Kidney (tissue), 13 donors: ENCODE measurements at regions not wholly inside any gene's neighbourhood (a gene's known extent, or its start where the extent isn't known, plus 50 kb on each side); places are given as distances from the start of the nearest gene placed in this dataset.

Experiments
- DNase-seq, 5 donors: peaks; one replicate each; pipeline ENCODE4 v3.0.0-alpha.2; 2013 to 2020
- FAIRE-seq: peaks from 2 replicates; lab custom pipeline; 2012; peaks lifted over from hg19 to GRCh38; lab: Jason Lieb, UNC
- H3K27ac ChIP-seq, 2 donors: one replicate each; pipeline ENCODE4 v1.7.0; 2013; ENCODE audit warnings: low read depth in 2 of 2, low read length in 2 of 2, inconsistent platforms in 1 of 2
- H3K27me3 ChIP-seq: one replicate; pipeline ENCODE4 v1.7.1; 2013; ENCODE audit warnings: low read length, inconsistent platforms; ENCODE audit not compliant: control insufficient read depth, insufficient read depth
- H3K36me3 ChIP-seq, 3 donors: one replicate each; pipeline versions ENCODE4 v1.7.0 to v1.7.1; 2013; ENCODE audit warnings: low read length in 3 of 3, control low read depth in 1 of 3, inconsistent platforms in 1 of 3; ENCODE audit not compliant: insufficient read depth in 3 of 3, control insufficient read depth in 2 of 3
- H3K4me1 ChIP-seq, 3 donors: one replicate each; pipeline versions ENCODE4 v1.7.0 to v1.7.1; 2013; ENCODE audit warnings: low read length in 3 of 3, inconsistent platforms in 1 of 3, low read depth in 1 of 3; ENCODE audit not compliant: control insufficient read depth in 2 of 3, insufficient read depth in 2 of 3
- H3K4me3 ChIP-seq, 3 donors: one replicate each; pipeline versions ENCODE4 v1.7.0 to v1.8.1; 2013; ENCODE audit warnings: low read length in 3 of 3, control low read depth in 1 of 3, inconsistent platforms in 1 of 3
- H3K9ac ChIP-seq, 3 donors: one replicate each; pipeline versions ENCODE4 v1.7.0 to v1.7.1; 2013; ENCODE audit warnings: low read length in 3 of 3, control low read depth in 1 of 3, inconsistent platforms in 1 of 3
- H3K9me3 ChIP-seq, 3 donors: one replicate each; pipeline versions ENCODE4 v1.7.0 to v1.7.1; 2013; ENCODE audit warnings: low read length in 3 of 3, control low read depth in 1 of 3, inconsistent platforms in 1 of 3; ENCODE audit not compliant: control insufficient read depth in 2 of 3, insufficient read depth in 1 of 3
- intact Hi-C: fragments of 100-400 bp; cut with DNase I; formaldehyde crosslinking; loops from one replicate; pipeline ENCODE4 v1.11.1; 2022
- TF ChIP-seq, protein P1 (sequence below): IDR thresholded peaks from 3 replicates; pipeline ENCODE4 v1.5.1; 2012; ENCODE audit warnings: mild to moderate bottlenecking, moderate library complexity, borderline replicate concordance; ENCODE audit not compliant: insufficient read depth; ENCODE audit errors: extremely low read depth
- donor health status: control.
- donor health status: control.
- donor health status: control.
- donor health status: control.
- donor health status: control.
- donor health status: DM: yes; HTN: yes; CAD: no.
- donor health status: Normal renal cell carcinoma (clear cell type).

DNA sequence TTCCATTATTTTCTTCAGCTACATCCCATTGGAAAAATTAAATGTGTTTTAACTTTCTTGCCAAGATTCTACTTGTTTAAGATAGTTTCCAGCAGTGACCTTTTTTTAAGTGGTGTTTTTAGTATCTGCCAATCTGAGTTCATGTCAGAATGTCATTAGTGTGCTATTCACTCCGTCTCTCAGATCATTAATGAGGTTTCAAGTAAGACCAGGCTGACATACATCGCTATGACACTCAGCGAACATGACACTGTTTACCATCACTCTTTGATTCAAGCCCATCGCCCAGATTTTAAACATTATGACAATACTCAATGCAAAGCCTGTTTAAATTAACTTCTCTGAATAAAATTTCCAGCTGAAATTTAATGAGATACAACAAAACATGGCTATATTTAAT, 272.0 kb upstream of the KYNU start:
- H3K36me3 ChIP-seq, result no peaks in the 10 kb centered on the region
- no peaks in the 10 kb centered on the region for H3K4me1 ChIP-seq
- intact Hi-C loops, result no loop called here
- TF ChIP-seq, protein P1, sequence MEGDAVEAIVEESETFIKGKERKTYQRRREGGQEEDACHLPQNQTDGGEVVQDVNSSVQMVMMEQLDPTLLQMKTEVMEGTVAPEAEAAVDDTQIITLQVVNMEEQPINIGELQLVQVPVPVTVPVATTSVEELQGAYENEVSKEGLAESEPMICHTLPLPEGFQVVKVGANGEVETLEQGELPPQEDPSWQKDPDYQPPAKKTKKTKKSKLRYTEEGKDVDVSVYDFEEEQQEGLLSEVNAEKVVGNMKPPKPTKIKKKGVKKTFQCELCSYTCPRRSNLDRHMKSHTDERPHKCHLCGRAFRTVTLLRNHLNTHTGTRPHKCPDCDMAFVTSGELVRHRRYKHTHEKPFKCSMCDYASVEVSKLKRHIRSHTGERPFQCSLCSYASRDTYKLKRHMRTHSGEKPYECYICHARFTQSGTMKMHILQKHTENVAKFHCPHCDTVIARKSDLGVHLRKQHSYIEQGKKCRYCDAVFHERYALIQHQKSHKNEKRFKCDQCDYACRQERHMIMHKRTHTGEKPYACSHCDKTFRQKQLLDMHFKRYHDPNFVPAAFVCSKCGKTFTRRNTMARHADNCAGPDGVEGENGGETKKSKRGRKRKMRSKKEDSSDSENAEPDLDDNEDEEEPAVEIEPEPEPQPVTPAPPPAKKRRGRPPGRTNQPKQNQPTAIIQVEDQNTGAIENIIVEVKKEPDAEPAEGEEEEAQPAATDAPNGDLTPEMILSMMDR, result no peak
- H3K9ac ChIP-seq, result no peak overlapping the region
- H3K9me3 ChIP-seq, result no peaks in the 10 kb centered on the region
- DNase-seq (no peak), FAIRE-seq (no peak)
- no peak overlapping the region for H3K4me3 ChIP-seq
- no peaks in the 10 kb centered on the region for H3K27me3 ChIP-seq
- H3K27ac ChIP-seq, result no peak overlapping the region

DNA sequence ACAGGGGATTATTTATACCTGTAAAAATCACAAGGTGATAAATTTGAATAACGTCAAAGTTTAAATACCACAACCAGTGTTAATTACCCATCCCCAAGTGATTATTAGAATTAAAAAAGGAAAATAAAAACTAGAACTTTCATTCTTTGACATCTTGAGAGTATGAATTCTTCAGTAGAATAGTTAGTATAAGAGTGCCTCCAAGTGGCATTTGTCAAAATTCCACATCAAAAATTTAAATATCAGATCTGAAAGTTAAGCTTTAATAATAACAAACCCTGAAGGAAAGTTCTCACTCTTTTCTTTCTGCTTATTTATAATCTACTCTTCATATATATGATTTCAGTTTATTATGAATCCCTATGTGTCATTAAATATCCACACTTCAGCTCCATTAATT, 273.7 kb upstream of the KYNU start:
- no peaks in the 10 kb centered on the region for H3K36me3 ChIP-seq
- no peak overlapping the region for H3K9ac ChIP-seq
- no peaks in the 10 kb centered on the region for H3K27me3 ChIP-seq
- TF ChIP-seq, protein P1, result peak; percentile 18
- peak in 2 of 5 donors; percentile 3 to 7 for DNase-seq
- no peak overlapping the region for H3K27ac ChIP-seq
- H3K4me3 ChIP-seq, result no peak overlapping the region
- peak; percentile 49 for FAIRE-seq
- intact Hi-C loops, result no loop called here
- H3K9me3 ChIP-seq, result no peaks in the 10 kb centered on the region
- H3K4me1 ChIP-seq, result no peaks in the 10 kb centered on the region

DNA sequence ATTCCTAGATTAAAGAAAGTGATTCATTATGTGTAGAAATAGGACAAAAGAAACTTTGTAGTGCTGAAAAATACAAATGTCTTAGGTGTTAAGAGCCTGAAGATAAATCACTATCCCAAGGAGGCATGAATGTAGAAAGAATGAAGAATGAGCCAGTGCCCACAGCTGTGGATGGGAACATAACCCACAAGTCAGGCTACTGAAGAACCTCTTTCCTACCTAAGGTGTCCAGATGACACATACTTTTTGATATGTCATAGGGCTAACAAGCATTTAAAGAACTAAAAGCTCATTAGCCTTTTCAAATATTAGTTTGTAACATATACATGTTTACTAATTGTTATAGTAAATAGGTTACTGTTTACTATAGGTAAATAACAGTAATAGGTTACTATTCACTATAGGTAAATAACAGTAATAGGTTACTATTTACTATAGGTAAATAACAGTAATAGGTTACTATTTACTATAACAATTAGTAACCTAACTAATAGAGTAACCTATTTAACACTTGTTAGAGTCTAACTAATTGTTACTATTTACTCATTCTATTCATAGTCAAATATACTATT, 275.0 kb upstream of the KYNU start:
- Histone ChIP-seq H3K4me1 (no peaks in the 10 kb centered on the region), H3K27ac (no peak overlapping the region), H3K9ac (no peak overlapping the region), H3K36me3 (no peaks in the 10 kb centered on the region), H3K4me3 (no peak overlapping the region), H3K9me3 (no peaks in the 10 kb centered on the region), H3K27me3 (no peaks in the 10 kb centered on the region)
- peak; percentile 8 for FAIRE-seq
- TF ChIP-seq, protein P1, result no peak
- no peak for DNase-seq
- intact Hi-C loops, result no loop called here

DNA sequence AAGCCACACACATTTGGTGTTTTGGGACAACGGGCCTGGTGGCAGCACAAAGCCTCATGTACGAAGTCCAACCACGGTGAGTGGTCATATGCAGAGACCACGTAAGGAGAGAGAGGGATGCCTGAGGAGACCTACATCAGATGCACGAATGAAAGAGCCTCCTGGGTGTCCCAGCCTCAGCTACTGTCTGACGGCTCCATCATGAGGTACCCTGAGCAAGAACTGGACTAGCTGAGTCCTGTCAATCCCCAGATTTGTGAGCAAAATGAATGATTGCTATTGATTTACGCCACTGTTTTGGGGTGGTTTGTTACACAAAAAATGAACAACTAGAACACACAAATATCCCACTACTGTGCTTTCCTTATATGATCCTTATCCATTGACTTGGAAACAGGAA, 275.7 kb upstream of the KYNU start:
- H3K27ac ChIP-seq, result no peak overlapping the region
- intact Hi-C loops, result no loop called here
- H3K36me3 ChIP-seq, result no peaks in the 10 kb centered on the region
- H3K9me3 ChIP-seq, result no peaks in the 10 kb centered on the region
- H3K4me1 ChIP-seq, result no peaks in the 10 kb centered on the region
- no peaks in the 10 kb centered on the region for H3K27me3 ChIP-seq
- H3K4me3 ChIP-seq, result no peak overlapping the region
- FAIRE-seq (no peak), DNase-seq (no peak)
- TF ChIP-seq, protein P1, result no peak
- H3K9ac ChIP-seq, result no peak overlapping the region
